CD14-positive monocyte (primary cell): ENCODE measurements at regions not wholly inside any gene's neighbourhood (a gene's known extent, or its start where the extent isn't known, plus 50 kb on each side); places are given as distances from the start of the nearest gene placed in this dataset.

ENCODE experiments used
- DNase-seq, 3 donors: peaks; one replicate each; pipeline ENCODE4 v3.0.0-alpha.2; 2011 to 2022
- H2AFZ ChIP-seq: 2 replicates; pipeline ENCODE4 v1.6.0; 2012; ENCODE audit warnings: mild to moderate bottlenecking, low read depth, low read length, inconsistent platforms; ENCODE audit not compliant: insufficient read depth, poor library complexity, severe bottlenecking
- H3K27ac ChIP-seq, 2 donors: 1 replicate in 1 of 2; 2 replicates in 1 of 2; pipeline ENCODE4 v1.5.1; 2012 to 2013; ENCODE audit warnings: low read length in 2 of 2, control low read depth in 1 of 2, inconsistent platforms in 1 of 2, low read depth in 1 of 2, mild to moderate bottlenecking in 1 of 2
- H3K27me3 ChIP-seq, 2 donors: one replicate each; pipeline versions ENCODE4 v1.6.0 to v1.6.1; 2011 to 2013; ENCODE audit warnings: low read length in 2 of 2; ENCODE audit not compliant: control insufficient read depth in 2 of 2, insufficient read depth in 2 of 2
- H3K36me3 ChIP-seq, 2 donors: replicated peaks in 1 of 2; 1 replicate in 1 of 2; 2 replicates in 1 of 2; pipeline versions ENCODE4 v1.5.1 to v1.6.1; 2012 to 2013; ENCODE audit warnings: low read length in 2 of 2, control low read depth in 1 of 2, inconsistent platforms in 1 of 2, mild to moderate bottlenecking in 1 of 2; ENCODE audit not compliant: insufficient read depth in 2 of 2, control insufficient read depth in 1 of 2
- H3K4me1 ChIP-seq, 2 donors: 1 replicate in 1 of 2; 2 replicates in 1 of 2; pipeline versions ENCODE4 v1.5.1 to v1.6.1; 2012 to 2013; ENCODE audit warnings: low read length in 2 of 2, control low read depth in 1 of 2, inconsistent platforms in 1 of 2, mild to moderate bottlenecking in 1 of 2, moderate library complexity in 1 of 2; ENCODE audit not compliant: insufficient read depth in 2 of 2, control insufficient read depth in 1 of 2
- H3K4me2 ChIP-seq: replicated peaks from 2 replicates; pipeline ENCODE3; 2012; ENCODE audit warnings: low read length, moderate library complexity, mild to moderate bottlenecking; ENCODE audit not compliant: poor library complexity, severe bottlenecking; ENCODE audit errors: extremely low read depth
- H3K4me3 ChIP-seq, 3 experiments: fragments of 200-600 bp in 1 of 3; sonication (generic) in 1 of 3; replicated peaks in 1 of 3; 1 replicate in 2 of 3; 2 replicates in 1 of 3; pipeline ENCODE4 v1.5.1; 2011 to 2013; ENCODE audit warnings: low read length in 3 of 3, mild to moderate bottlenecking in 3 of 3, control low read depth in 2 of 3, low read depth in 2 of 3, inconsistent platforms in 1 of 3, moderate library complexity in 1 of 3
- H3K79me2 ChIP-seq: 2 replicates; pipeline ENCODE4 v1.6.0; 2012; ENCODE audit warnings: mild to moderate bottlenecking, control low read depth, inconsistent platforms, low read length, moderate library complexity; ENCODE audit not compliant: insufficient read depth
- H3K9ac ChIP-seq: 2 replicates; pipeline ENCODE4 v1.6.0; 2017; ENCODE audit warnings: low read length, mild to moderate bottlenecking; ENCODE audit not compliant: insufficient read depth, poor library complexity, severe bottlenecking
- H3K9me3 ChIP-seq, 2 donors: replicated peaks in 1 of 2; 1 replicate in 1 of 2; 2 replicates in 1 of 2; pipeline versions ENCODE4 v1.5.1 to v1.6.1; 2012 to 2013; ENCODE audit warnings: low read length in 2 of 2, control low read depth in 1 of 2; ENCODE audit not compliant: control insufficient read depth in 1 of 2, insufficient read depth in 1 of 2
- H4K20me1 ChIP-seq: 2 replicates; pipeline ENCODE4 v1.6.0; 2012; ENCODE audit warnings: mild to moderate bottlenecking, low read length, control low read depth, moderate library complexity; ENCODE audit not compliant: insufficient read depth
- H3K27ac Mint-ChIP-seq, 7 donors: one replicate each; pipeline ENCODE4 v1.8.0; 2020; ENCODE audit warnings: mild to moderate bottlenecking in 7 of 7, mixed read lengths in 7 of 7, moderate library complexity in 6 of 7, inconsistent platforms in 2 of 7
- H3K27me3 Mint-ChIP-seq, 3 donors: one replicate each; pipeline ENCODE4 v1.8.0; 2021 to 2022; ENCODE audit warnings: low read depth in 3 of 3, mild to moderate bottlenecking in 3 of 3, mixed read lengths in 3 of 3, moderate library complexity in 3 of 3, inconsistent platforms in 1 of 3
- H3K36me3 Mint-ChIP-seq, 2 donors: one replicate each; pipeline ENCODE4 v1.8.0; 2020; ENCODE audit warnings: mixed read lengths in 2 of 2, inconsistent platforms in 1 of 2, mild to moderate bottlenecking in 1 of 2
- H3K4me1 Mint-ChIP-seq: one replicate; pipeline ENCODE4 v1.8.0; 2020; ENCODE audit warnings: mild to moderate bottlenecking, mixed read lengths
- H3K4me3 Mint-ChIP-seq, 2 donors: one replicate each; pipeline ENCODE4 v1.8.0; 2020; ENCODE audit warnings: mild to moderate bottlenecking in 2 of 2, mixed read lengths in 2 of 2, moderate library complexity in 1 of 2
- H3K9me3 Mint-ChIP-seq, 7 donors: one replicate each; pipeline ENCODE4 v1.8.0; 2020 to 2022; ENCODE audit warnings: mixed read lengths in 7 of 7, mild to moderate bottlenecking in 6 of 7, moderate library complexity in 6 of 7, inconsistent platforms in 2 of 7
- WGBS: methylation state at CpG from one replicate; pipeline ENCODE4 v1.1.5; 2013; ENCODE audit warnings: missing lambda C conversion rate; ENCODE audit not compliant: insufficient coverage; 5-methylcytosine and 5-hydroxymethylcytosine counted together
- intact Hi-C, 2 donors: fragments of 100-400 bp; cut with micrococcal nuclease; formaldehyde crosslinking; loops; one replicate each; pipeline versions ENCODE4 v1.15.0 to v1.15.1; 2023
- TF ChIP-seq, protein P1 (sequence below): fragments of 200-600 bp; IDR thresholded peaks from one replicate; pipeline ENCODE4 v1.8.0; 2022; ENCODE audit warnings: antibody characterized with exemption, mild to moderate bottlenecking

DNA sequence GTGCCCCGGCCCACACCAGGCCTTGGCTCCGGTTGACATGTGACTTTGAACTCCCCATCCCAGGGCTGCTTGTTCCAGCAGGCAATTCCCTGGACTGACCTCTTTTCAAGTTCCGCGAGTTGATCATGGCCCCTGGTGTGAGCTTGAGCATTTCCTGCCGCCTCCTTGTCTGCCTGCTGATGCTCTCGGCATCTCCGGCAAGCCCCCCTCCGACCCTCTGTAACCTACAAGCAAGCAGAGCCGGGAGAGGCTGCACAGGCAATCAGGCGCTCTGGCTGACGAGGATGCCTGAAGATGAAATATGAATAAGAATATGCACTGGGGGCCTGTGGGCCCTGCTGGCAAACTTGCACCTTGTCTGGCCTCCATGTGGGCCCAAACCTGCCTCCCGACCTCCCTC lies 304.9 kb upstream of the MKI67 start:
- Histone ChIP-seq H3K4me3 (no peak overlapping the region), H4K20me1 (no peaks in the 10 kb centered on the region), H3K9me3 (no peaks in the 10 kb centered on the region), H3K36me3 (no peaks in the 10 kb centered on the region), H2AFZ (no peak overlapping the region), H3K27me3 (no peaks in the 10 kb centered on the region), H3K79me2 (no peaks in the 10 kb centered on the region), H3K4me1 (no peaks in the 10 kb centered on the region), H3K27ac (no peak overlapping the region), H3K4me2 (no peak overlapping the region), H3K9ac (no peak overlapping the region)
- DNase-seq: no peak
- Mint-ChIP-seq H3K27me3 (peaks cover 3 to 13% (median 6%) of the 10 kb centered on the region in 3 donors), H3K27ac (peak overlapping the region in 1 of 7 donors; percentile 51), H3K36me3 (no peaks in the 10 kb centered on the region), H3K4me1 (no peaks in the 10 kb centered on the region), H3K9me3 (peaks cover 0 to 3% (median 0%) of the 10 kb centered on the region in 7 donors), H3K4me3 (no peak overlapping the region)
- 76% methylated on average over 5 of the region's 12 CpGs for WGBS
- intact Hi-C loops: no loop called here
- TF ChIP-seq, protein P1, sequence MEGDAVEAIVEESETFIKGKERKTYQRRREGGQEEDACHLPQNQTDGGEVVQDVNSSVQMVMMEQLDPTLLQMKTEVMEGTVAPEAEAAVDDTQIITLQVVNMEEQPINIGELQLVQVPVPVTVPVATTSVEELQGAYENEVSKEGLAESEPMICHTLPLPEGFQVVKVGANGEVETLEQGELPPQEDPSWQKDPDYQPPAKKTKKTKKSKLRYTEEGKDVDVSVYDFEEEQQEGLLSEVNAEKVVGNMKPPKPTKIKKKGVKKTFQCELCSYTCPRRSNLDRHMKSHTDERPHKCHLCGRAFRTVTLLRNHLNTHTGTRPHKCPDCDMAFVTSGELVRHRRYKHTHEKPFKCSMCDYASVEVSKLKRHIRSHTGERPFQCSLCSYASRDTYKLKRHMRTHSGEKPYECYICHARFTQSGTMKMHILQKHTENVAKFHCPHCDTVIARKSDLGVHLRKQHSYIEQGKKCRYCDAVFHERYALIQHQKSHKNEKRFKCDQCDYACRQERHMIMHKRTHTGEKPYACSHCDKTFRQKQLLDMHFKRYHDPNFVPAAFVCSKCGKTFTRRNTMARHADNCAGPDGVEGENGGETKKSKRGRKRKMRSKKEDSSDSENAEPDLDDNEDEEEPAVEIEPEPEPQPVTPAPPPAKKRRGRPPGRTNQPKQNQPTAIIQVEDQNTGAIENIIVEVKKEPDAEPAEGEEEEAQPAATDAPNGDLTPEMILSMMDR: no peak

DNA sequence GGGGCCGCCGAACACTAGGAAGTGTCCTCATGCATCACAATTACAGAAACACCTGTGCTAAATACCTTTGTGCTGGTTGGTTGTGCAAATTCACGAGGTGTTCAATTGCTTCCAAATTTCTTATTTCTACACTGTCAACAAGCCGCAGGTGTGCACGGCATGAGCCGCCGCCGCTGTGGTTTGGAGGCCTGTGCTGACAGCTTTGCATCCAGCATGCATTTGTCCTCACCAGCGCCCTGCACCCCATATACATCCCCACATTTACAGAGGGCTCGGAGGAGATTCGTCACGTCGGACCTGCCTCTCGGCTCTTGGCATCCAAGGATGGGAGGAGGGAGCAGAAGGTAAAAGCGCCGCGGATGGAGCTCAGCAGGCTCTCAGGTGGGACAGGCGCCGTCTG lies 305.3 kb upstream of the MKI67 start:
- H4K20me1 ChIP-seq: no peaks in the 10 kb centered on the region
- Mint-ChIP-seq H3K27ac (no peak overlapping the region), H3K9me3 (peaks cover 0 to 3% (median 0%) of the 10 kb centered on the region in 7 donors), H3K36me3 (no peaks in the 10 kb centered on the region), H3K4me3 (no peak overlapping the region), H3K27me3 (peaks cover 3 to 13% (median 6%) of the 10 kb centered on the region in 3 donors), H3K4me1 (no peaks in the 10 kb centered on the region)
- no peak overlapping the region for H3K27ac ChIP-seq
- H3K79me2 ChIP-seq: no peaks in the 10 kb centered on the region
- H3K36me3 ChIP-seq: no peaks in the 10 kb centered on the region
- no peak overlapping the region for H2AFZ ChIP-seq
- H3K4me1 ChIP-seq: no peaks in the 10 kb centered on the region
- H3K9me3 ChIP-seq: no peaks in the 10 kb centered on the region
- H3K9ac ChIP-seq: no peak overlapping the region
- WGBS: no CpG with 5 or more reads among the region's 19 CpGs
- H3K4me2 ChIP-seq: no peak overlapping the region
- H3K27me3 ChIP-seq: no peaks in the 10 kb centered on the region
- H3K4me3 ChIP-seq: no peak overlapping the region
- no peak for DNase-seq
- TF ChIP-seq, protein P1: no peak
- intact Hi-C loops: no loop called here
